ENCODE measurements at regions not wholly inside any gene's neighbourhood (a gene's known extent, or its start where the extent isn't known, plus 50 kb on each side); places are given as distances from the start of the nearest gene placed in this dataset.
"Not testable (repeated sequence)": the region's sequence is repeated elsewhere in the genome, so short reads cannot be mapped to it uniquely, and the experiment has no call there.

DNA sequence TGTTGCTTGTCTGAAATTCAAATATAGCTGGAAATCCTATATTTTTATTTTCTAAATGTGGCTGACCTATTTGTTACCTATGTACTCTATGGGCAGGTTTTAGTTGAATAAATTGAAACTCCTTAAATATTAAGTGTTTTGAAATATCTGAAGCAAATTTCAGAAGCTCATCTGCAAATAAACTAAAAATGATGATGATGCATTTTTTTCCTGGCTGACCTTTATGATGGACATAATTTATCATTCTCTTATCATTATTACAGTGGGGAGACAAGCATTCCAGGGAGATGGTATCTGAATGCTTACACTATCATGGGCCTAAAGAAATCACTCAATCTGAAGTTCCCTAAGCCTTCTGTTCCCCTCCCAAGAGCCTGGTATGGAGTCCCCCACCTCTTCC, 1225.2 kb downstream of the AACS start:
- Histone ChIP-seq H3K9ac (no peak overlapping the region), H3K4me2 (no peak overlapping the region), H3K4me3 (no peak overlapping the region), H3K4me1 (no peaks in the 10 kb centered on the region), H3F3A (ENCODE audit: low read depth) (no peaks in the 10 kb centered on the region), H4K20me1 (ENCODE audit: low read depth) (no peaks in the 10 kb centered on the region), H3K9me3 (ENCODE audit: low read depth) (peaks cover 9% of the 10 kb centered on the region), H3K36me3 (no peaks in the 10 kb centered on the region), H3K27ac (no peak overlapping the region), H3K27me3 (no peaks in the 10 kb centered on the region), H2AFZ (replicated peaks) (no peak overlapping the region), H3K79me2 (ENCODE audit: low read depth) (no peaks in the 10 kb centered on the region)
- no peak overlapping the region for H3K4me3 Mint-ChIP-seq
- no peak for DNase-seq (ENCODE audit: low spot score)
- H3K27me3 Mint-ChIP-seq (ENCODE audit: insufficient read depth, low read depth): no peaks in the 10 kb centered on the region
- no peak for TF ChIP-seq EZH2 (IDR thresholded peaks at IDR 0.05)
- TF ChIP-seq CTCF (IDR thresholded peaks at IDR 0.05): no peak
- TF ChIP-seq EZH2phosphoT487 (IDR thresholded peaks at IDR 0.05): no peak
- no peak overlapping the region for H3K27ac Mint-ChIP-seq
- peaks cover 7% of the 10 kb centered on the region for H3K9me3 Mint-ChIP-seq
- no peaks in the 10 kb centered on the region for H3K4me1 Mint-ChIP-seq
- H3K36me3 Mint-ChIP-seq: no peaks in the 10 kb centered on the region

GRCh38 chr12:126291987-126292386, 1226.8 kb downstream of the AACS start:
- not testable (repeated sequence) for DNase-seq (ENCODE audit: low spot score); H3K36me3 Mint-ChIP-seq; H3K36me3 ChIP-seq; H3K9me3 Mint-ChIP-seq; H3K27ac Mint-ChIP-seq; H3K4me1 Mint-ChIP-seq; H3K4me3 ChIP-seq; H3K4me3 Mint-ChIP-seq; H3K4me1 ChIP-seq; H3K79me2 ChIP-seq (ENCODE audit: low read depth); H3K27me3 Mint-ChIP-seq (ENCODE audit: insufficient read depth, low read depth); H3K27me3 ChIP-seq; H3K9ac ChIP-seq; H3F3A ChIP-seq (ENCODE audit: low read depth); H3K9me3 ChIP-seq (ENCODE audit: low read depth); H3K27ac ChIP-seq; H3K4me2 ChIP-seq; H4K20me1 ChIP-seq (ENCODE audit: low read depth); H2AFZ ChIP-seq (replicated peaks)

- Histone ChIP-seq H3F3A (ENCODE audit: low read depth) (no peaks in the 10 kb centered on the region), H3K4me2 (no peak overlapping the region), H4K20me1 (ENCODE audit: low read depth) (no peaks in the 10 kb centered on the region), H3K36me3 (no peaks in the 10 kb centered on the region), H3K9me3 (ENCODE audit: low read depth) (peaks cover 6% of the 10 kb centered on the region), H3K9ac (no peak overlapping the region), H3K27me3 (no peaks in the 10 kb centered on the region), H2AFZ (replicated peaks) (no peak overlapping the region), H3K4me1 (no peaks in the 10 kb centered on the region), H3K79me2 (ENCODE audit: low read depth) (no peaks in the 10 kb centered on the region), H3K4me3 (no peak overlapping the region), H3K27ac (no peak overlapping the region)
- Mint-ChIP-seq H3K4me1 (no peaks in the 10 kb centered on the region), H3K36me3 (no peaks in the 10 kb centered on the region), H3K27me3 (ENCODE audit: insufficient read depth, low read depth) (no peaks in the 10 kb centered on the region), H3K4me3 (no peak overlapping the region), H3K27ac (no peak overlapping the region), H3K9me3 (peaks cover 12% of the 10 kb centered on the region)
- TF ChIP-seq EZH2phosphoT487 (IDR thresholded peaks at IDR 0.05) (no peak), EZH2 (IDR thresholded peaks at IDR 0.05) (no peak), CTCF (IDR thresholded peaks at IDR 0.05) (no peak)
- no peak for DNase-seq (ENCODE audit: low spot score)
Measured at GRCh38 chr12:126295652-126296051, 1230.4 kb downstream of the AACS start.

- Mint-ChIP-seq H3K36me3 (no peaks in the 10 kb centered on the region), H3K4me1 (no peaks in the 10 kb centered on the region), H3K27me3 (ENCODE audit: insufficient read depth, low read depth) (no peaks in the 10 kb centered on the region), H3K27ac (no peak overlapping the region), H3K4me3 (no peak overlapping the region), H3K9me3 (peaks cover 10% of the 10 kb centered on the region)
- TF ChIP-seq EZH2 (IDR thresholded peaks at IDR 0.05): no peak
- TF ChIP-seq EZH2phosphoT487 (IDR thresholded peaks at IDR 0.05): no peak
- no peak for TF ChIP-seq CTCF (IDR thresholded peaks at IDR 0.05)
- H3K27me3 ChIP-seq: no peaks in the 10 kb centered on the region
- no peak overlapping the region for H2AFZ ChIP-seq (replicated peaks)
- H3K27ac ChIP-seq: no peak overlapping the region
- no peaks in the 10 kb centered on the region for H3K36me3 ChIP-seq
- no peak for DNase-seq (ENCODE audit: low spot score)
- no peak overlapping the region for H3K4me2 ChIP-seq
- H4K20me1 ChIP-seq (ENCODE audit: low read depth): no peaks in the 10 kb centered on the region
- no peak overlapping the region for H3K9ac ChIP-seq
- H3K4me3 ChIP-seq: no peak overlapping the region
- no peaks in the 10 kb centered on the region for H3K9me3 ChIP-seq (ENCODE audit: low read depth)
- no peaks in the 10 kb centered on the region for H3K79me2 ChIP-seq (ENCODE audit: low read depth)
- no peaks in the 10 kb centered on the region for H3K4me1 ChIP-seq
- no peaks in the 10 kb centered on the region for H3F3A ChIP-seq (ENCODE audit: low read depth)
Measured at GRCh38 chr12:126309278-126309677, 1244.0 kb downstream of the AACS start.
